Lung (tissue), 11 donors: ENCODE measurements at regions not wholly inside any gene's neighbourhood (a gene's known extent, or its start where the extent isn't known, plus 50 kb on each side); places are given as distances from the start of the nearest gene placed in this dataset.

Experiments
- ATAC-seq: fragments of 200-7000 bp; cut with Tn5 transposase; one replicate; pipeline ENCODE4 v1.9.1; 2020; ENCODE audit warnings: moderate number of reproducible peaks; ENCODE audit not compliant: insufficient read depth, low FRiP score
- DNase-seq, 3 donors: peaks; one replicate each; pipeline ENCODE4 v3.0.0-alpha.2; 2013 to 2017
- H3K27ac ChIP-seq, 2 donors: one replicate each; pipeline ENCODE4 v1.5.1; 2013; ENCODE audit warnings: mild to moderate bottlenecking in 2 of 2, moderate library complexity in 2 of 2, control low read depth in 1 of 2, inconsistent platforms in 1 of 2, low read depth in 1 of 2, low read length in 1 of 2
- H3K27me3 ChIP-seq, 3 donors: one replicate each; pipeline ENCODE4 v1.5.1; 2013; ENCODE audit warnings: low read length in 2 of 3; ENCODE audit not compliant: control insufficient read depth in 3 of 3, insufficient read depth in 3 of 3
- H3K36me3 ChIP-seq, 4 donors: one replicate each; pipeline ENCODE4 v1.5.1; 2013; ENCODE audit warnings: low read length in 4 of 4, mild to moderate bottlenecking in 1 of 4, moderate library complexity in 1 of 4; ENCODE audit not compliant: control insufficient read depth in 4 of 4, insufficient read depth in 4 of 4
- H3K4me1 ChIP-seq, 5 donors: one replicate each; pipeline ENCODE4 v1.5.1; 2013; ENCODE audit warnings: low read length in 5 of 5, mild to moderate bottlenecking in 2 of 5, moderate library complexity in 1 of 5; ENCODE audit not compliant: control insufficient read depth in 5 of 5, insufficient read depth in 5 of 5
- H3K4me3 ChIP-seq: one replicate; pipeline ENCODE4 v1.5.1; 2013; ENCODE audit warnings: mild to moderate bottlenecking, control low read depth, moderate library complexity
- H3K9ac ChIP-seq, 2 donors: one replicate each; pipeline ENCODE4 v1.5.1; 2013; ENCODE audit warnings: low read length in 2 of 2, control low read depth in 1 of 2; ENCODE audit not compliant: insufficient read depth in 1 of 2
- H3K9me3 ChIP-seq, 4 donors: one replicate each; pipeline ENCODE4 v1.5.1; 2013; ENCODE audit warnings: low read length in 3 of 4, mild to moderate bottlenecking in 1 of 4, moderate library complexity in 1 of 4; ENCODE audit not compliant: control insufficient read depth in 4 of 4, insufficient read depth in 3 of 4
- WGBS, 2 donors: extraction: QIAGEN DNeasy Blood & Tissue Kit; methylation state at CpG; one replicate each; pipeline ENCODE4 v1.1.7; 2013; 5-methylcytosine and 5-hydroxymethylcytosine counted together
- TF ChIP-seq, protein P1 (sequence below): IDR thresholded peaks from 2 replicates; pipeline ENCODE4 v1.5.1; 2012; ENCODE audit warnings: mild to moderate bottlenecking; ENCODE audit errors: control extremely low read depth, extremely low read depth
- donor health status: control.
- donor health status: control.
- donor health status: Bipolar disorder and iron deficiency.
- donor health status: healthy.
- donor health status: DM: yes; HTN: yes; CAD: no.

GRCh38 chr20:55142932-55143331 lies 667.5 kb downstream of the DOK5 start:
- 53 to 69% methylated on average over 5 of the region's 5 CpGs for WGBS, 2 donors
- DNase-seq (no peak), ATAC-seq (no peak)
- no peaks in the 10 kb centered on the region for H3K36me3 ChIP-seq
- no peaks in the 10 kb centered on the region for H3K9me3 ChIP-seq
- no peak overlapping the region for H3K27ac ChIP-seq
- TF ChIP-seq, protein P1, sequence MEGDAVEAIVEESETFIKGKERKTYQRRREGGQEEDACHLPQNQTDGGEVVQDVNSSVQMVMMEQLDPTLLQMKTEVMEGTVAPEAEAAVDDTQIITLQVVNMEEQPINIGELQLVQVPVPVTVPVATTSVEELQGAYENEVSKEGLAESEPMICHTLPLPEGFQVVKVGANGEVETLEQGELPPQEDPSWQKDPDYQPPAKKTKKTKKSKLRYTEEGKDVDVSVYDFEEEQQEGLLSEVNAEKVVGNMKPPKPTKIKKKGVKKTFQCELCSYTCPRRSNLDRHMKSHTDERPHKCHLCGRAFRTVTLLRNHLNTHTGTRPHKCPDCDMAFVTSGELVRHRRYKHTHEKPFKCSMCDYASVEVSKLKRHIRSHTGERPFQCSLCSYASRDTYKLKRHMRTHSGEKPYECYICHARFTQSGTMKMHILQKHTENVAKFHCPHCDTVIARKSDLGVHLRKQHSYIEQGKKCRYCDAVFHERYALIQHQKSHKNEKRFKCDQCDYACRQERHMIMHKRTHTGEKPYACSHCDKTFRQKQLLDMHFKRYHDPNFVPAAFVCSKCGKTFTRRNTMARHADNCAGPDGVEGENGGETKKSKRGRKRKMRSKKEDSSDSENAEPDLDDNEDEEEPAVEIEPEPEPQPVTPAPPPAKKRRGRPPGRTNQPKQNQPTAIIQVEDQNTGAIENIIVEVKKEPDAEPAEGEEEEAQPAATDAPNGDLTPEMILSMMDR = no peak
- no peaks in the 10 kb centered on the region for H3K27me3 ChIP-seq
- H3K4me3 ChIP-seq = no peak overlapping the region
- no peaks in the 10 kb centered on the region for H3K4me1 ChIP-seq
- no peak overlapping the region for H3K9ac ChIP-seq

GRCh38 chr20:55140631-55141030 lies 665.2 kb downstream of the DOK5 start:
- H3K4me1 ChIP-seq = peaks cover 0 to 4% (median 0%) of the 10 kb centered on the region in 5 donors
- WGBS, 2 donors = 59 to 68% methylated on average over 3 of the region's 3 CpGs
- no peaks in the 10 kb centered on the region for H3K9me3 ChIP-seq
- TF ChIP-seq, protein P1 = no peak
- no peak for ATAC-seq
- H3K27me3 ChIP-seq = no peaks in the 10 kb centered on the region
- H3K36me3 ChIP-seq = no peaks in the 10 kb centered on the region
- DNase-seq = no peak
- no peak overlapping the region for H3K4me3 ChIP-seq
- no peak overlapping the region for H3K27ac ChIP-seq
- no peak overlapping the region for H3K9ac ChIP-seq

GRCh38 chr20:55139173-55139765 lies 663.9 kb downstream of the DOK5 start:
- H3K9ac ChIP-seq = no peak overlapping the region
- ATAC-seq = no peak

More at GRCh38 chr20:55139173-55139765, 663.9 kb downstream of the DOK5 start:
- H3K27ac ChIP-seq = no peak overlapping the region
- DNase-seq = no peak
- H3K4me1 ChIP-seq = peaks cover 0 to 4% (median 0%) of the 10 kb centered on the region in 5 donors
- H3K9me3 ChIP-seq = no peaks in the 10 kb centered on the region
- H3K36me3 ChIP-seq = no peaks in the 10 kb centered on the region
- H3K27me3 ChIP-seq = no peaks in the 10 kb centered on the region
- WGBS, 2 donors = 72 to 73% methylated on average over 3 of the region's 4 CpGs
- H3K4me3 ChIP-seq = no peak overlapping the region
- TF ChIP-seq, protein P1 = no peak
